Testis (tissue), 2 donors: ENCODE measurements at regions not wholly inside any gene's neighbourhood (a gene's known extent, or its start where the extent isn't known, plus 50 kb on each side); places are given as distances from the start of the nearest gene placed in this dataset.
A peak's percentile ranks its signal among the peaks of the same experiment; 100 is the strongest.
"Not testable (repeated sequence)": the region's sequence is repeated elsewhere in the genome, so short reads cannot be mapped to it uniquely, and the experiment has no call there.

Experiments
- DNase-seq: peaks from one replicate; pipeline ENCODE4 v3.0.0-alpha.2; 2019
- H3K27ac ChIP-seq, 2 donors: fragments of 200-600 bp; sonication (generic); one replicate each; pipeline ENCODE4 v1.5.1; 2019
- H3K27me3 ChIP-seq: fragments of 200-600 bp; sonication (generic); one replicate; pipeline ENCODE4 v1.5.1; 2019
- H3K36me3 ChIP-seq: fragments of 200-600 bp; sonication (generic); one replicate; pipeline ENCODE4 v1.5.1; 2017; ENCODE audit warnings: low read depth; ENCODE audit errors: missing control alignments
- H3K4me1 ChIP-seq: fragments of 200-600 bp; sonication (generic); one replicate; pipeline ENCODE4 v1.5.1; 2019
- H3K4me3 ChIP-seq, 2 donors: fragments of 200-600 bp; sonication (generic); one replicate each; pipeline ENCODE4 v1.5.1; 2017 to 2019
- H3K9me3 ChIP-seq: fragments of 200-600 bp; sonication (generic); one replicate; pipeline ENCODE4 v1.5.1; 2017
- CTCF ChIP-seq, 3 experiments: fragments of 450-650 bp in 2 of 3; fragments of 200-600 bp in 1 of 3; sonication (generic) in 1 of 3; IDR thresholded peaks; one replicate each; pipeline ENCODE4 v1.5.1; 2016 to 2019; ENCODE audit warnings: antibody characterized with exemption in 3 of 3, mild to moderate bottlenecking in 2 of 3, moderate library complexity in 1 of 3
- POLR2A ChIP-seq: fragments of 450-650 bp; IDR thresholded peaks from one replicate; pipeline ENCODE4 v1.6.1; 2017; ENCODE audit warnings: antibody characterized with exemption, mild to moderate bottlenecking, moderate library complexity
- WGBS, 2 donors: methylation state at CpG; one replicate each; pipeline ENCODE4 v1.1.5; 2018; 5-methylcytosine and 5-hydroxymethylcytosine counted together
- intact Hi-C: fragments of 100-400 bp; cut with DNase I; formaldehyde crosslinking; loops from one replicate; pipeline ENCODE4 v1.15.1; 2023; ENCODE audit warnings: low total_unique reads

GRCh38 chr6:92427453-92427852 is 991.9 kb downstream of the EPHA7 start:
- DNase-seq: no peak
- Histone ChIP-seq H3K9me3 (no peaks in the 10 kb centered on the region), H3K4me3 (no peak overlapping the region), H3K27ac (no peak overlapping the region), H3K27me3 (no peaks in the 10 kb centered on the region), H3K4me1 (no peaks in the 10 kb centered on the region), H3K36me3 (no peaks in the 10 kb centered on the region)
- WGBS, 2 donors: 74 to 89% methylated on average over 2 of the region's 2 CpGs
- intact Hi-C loops: no loop called here
- TF ChIP-seq POLR2A: no peak
- TF ChIP-seq CTCF (IDR thresholded peaks at IDR 0.05): no peak

GRCh38 chr6:92415656-92416055 is 1003.7 kb downstream of the EPHA7 start:
- Histone ChIP-seq H3K4me1 (no peaks in the 10 kb centered on the region), H3K27ac (no peak overlapping the region), H3K36me3 (no peaks in the 10 kb centered on the region), H3K4me3 (no peak overlapping the region), H3K27me3 (no peaks in the 10 kb centered on the region), H3K9me3 (no peaks in the 10 kb centered on the region)
- TF ChIP-seq POLR2A (no peak), CTCF (IDR thresholded peaks at IDR 0.05) (no peak)
- intact Hi-C loops: no loop called here
- no peak for DNase-seq
- WGBS, 2 donors: 60 to 66% methylated on average over 4 of the region's 4 CpGs

- no peaks in the 10 kb centered on the region for H3K36me3 ChIP-seq
- no peaks in the 10 kb centered on the region for H3K4me1 ChIP-seq
- no peaks in the 10 kb centered on the region for H3K9me3 ChIP-seq
- no peak for DNase-seq
- intact Hi-C loops: no loop called here
- H3K27me3 ChIP-seq: no peaks in the 10 kb centered on the region
- H3K27ac ChIP-seq: no peak overlapping the region
- TF ChIP-seq POLR2A: no peak
- no peak for TF ChIP-seq CTCF (IDR thresholded peaks at IDR 0.05)
- no peak overlapping the region for H3K4me3 ChIP-seq
Measured at GRCh38 chr6:92408350-92408749, 1011.0 kb downstream of the EPHA7 start.

GRCh38 chr6:92404281-92404680 is 1015.1 kb downstream of the EPHA7 start:
- Histone ChIP-seq H3K4me1 (no peaks in the 10 kb centered on the region), H3K9me3 (no peaks in the 10 kb centered on the region), H3K4me3 (no peak overlapping the region), H3K27me3 (no peaks in the 10 kb centered on the region), H3K27ac (no peak overlapping the region), H3K36me3 (no peaks in the 10 kb centered on the region)
- no peak for TF ChIP-seq POLR2A
- TF ChIP-seq CTCF (IDR thresholded peaks at IDR 0.05): no peak
- DNase-seq: no peak
- WGBS, 2 donors: 38 to 66% methylated on average over 2 of the region's 2 CpGs
- intact Hi-C loops: no loop called here

- Histone ChIP-seq H3K9me3 (no peaks in the 10 kb centered on the region), H3K27ac (no peak overlapping the region), H3K36me3 (no peaks in the 10 kb centered on the region), H3K4me1 (no peaks in the 10 kb centered on the region), H3K4me3 (no peak overlapping the region), H3K27me3 (no peaks in the 10 kb centered on the region)
- DNase-seq: no peak
- TF ChIP-seq POLR2A: no peak
- no peak for TF ChIP-seq CTCF (IDR thresholded peaks at IDR 0.05)
- intact Hi-C loops: no loop called here
- WGBS, 2 donors: 62 to 71% methylated on average over 2 of the region's 2 CpGs
Measured at GRCh38 chr6:92399911-92400310, 1019.4 kb downstream of the EPHA7 start.

- H3K4me3 ChIP-seq, intact Hi-C loops, H3K9me3 ChIP-seq, H3K4me1 ChIP-seq, H3K27ac ChIP-seq, H3K27me3 ChIP-seq, H3K36me3 ChIP-seq: not testable (repeated sequence)
- 67 to 82% methylated on average over 8 of the region's 8 CpGs for WGBS, 2 donors
- peak; percentile 69 for DNase-seq
Measured at GRCh38 chr6:92388706-92389105, 1030.7 kb downstream of the EPHA7 start.
